WTC11 (cell line): ENCODE measurements at regions not wholly inside any gene's neighbourhood (a gene's known extent, or its start where the extent isn't known, plus 50 kb on each side); places are given as distances from the start of the nearest gene placed in this dataset.

Source experiments
- ATAC-seq: fragments of 200-7000 bp; cut with Tn5 transposase; 2 replicates; pipeline ENCODE4 v1.10.0; 2021; ENCODE audit warnings: mild to moderate bottlenecking, moderate library complexity
- CTCF ChIA-PET: fragments of 300-600 bp; sonication (Branson Sonifier 250); formaldehyde crosslinking; loops from one replicate; lab custom pipeline; 2021; ENCODE audit warnings: antibody characterized with exemption; lab: Charles Lee
- POLR2A ChIA-PET: fragments of 350-600 bp; sonication (Branson Sonifier 250); formaldehyde crosslinking; loops from one replicate; lab custom pipeline; 2021; ENCODE audit warnings: antibody characterized with exemption; lab: Charles Lee
- DNase-seq: peaks from one replicate; pipeline ENCODE4 v3.0.0; 2021; ENCODE audit warnings: low spot score
- H3K27ac Mint-ChIP-seq: 2 replicates; pipeline ENCODE4 v1.8.0; 2021; ENCODE audit warnings: mixed read lengths
- H3K27me3 Mint-ChIP-seq: 2 replicates; pipeline ENCODE4 v1.8.0; 2021; ENCODE audit warnings: low read depth, mild to moderate bottlenecking, moderate library complexity, mixed read lengths
- H3K36me3 Mint-ChIP-seq: 2 replicates; pipeline ENCODE4 v1.8.0; 2021; ENCODE audit warnings: mixed read lengths
- H3K4me1 Mint-ChIP-seq: 2 replicates; pipeline ENCODE4 v1.8.0; 2022; ENCODE audit warnings: mixed read lengths
- H3K4me3 Mint-ChIP-seq: 2 replicates; pipeline ENCODE4 v1.8.0; 2021; ENCODE audit warnings: mild to moderate bottlenecking, moderate library complexity, mixed read lengths
- H3K9me3 Mint-ChIP-seq: 2 replicates; pipeline ENCODE4 v1.8.0; 2021; ENCODE audit warnings: mixed read lengths
- CREB1 ChIP-seq: sonication (generic); formaldehyde crosslinking; IDR thresholded peaks from 2 replicates; pipeline ENCODE4 v1.8.0; 2023; ENCODE audit warnings: mild to moderate bottlenecking, missing genetic modification reagents
- GABPB1 ChIP-seq: sonication (generic); formaldehyde crosslinking; IDR thresholded peaks from 2 replicates; pipeline ENCODE4 v1.8.1; 2023; ENCODE audit warnings: mild to moderate bottlenecking, missing genetic modification reagents
- GRHL2 ChIP-seq: fragments of 250-450 bp; sonication (Bioruptor Pico); IDR thresholded peaks from 2 replicates; pipeline ENCODE4 v1.8.0; 2022; ENCODE audit warnings: mild to moderate bottlenecking, moderate library complexity; ENCODE audit not compliant: insufficient replicate concordance, severe bottlenecking
- HMGA2 ChIP-seq: fragments of 250-450 bp; sonication (Bioruptor Pico); IDR thresholded peaks from 2 replicates; pipeline ENCODE4 v1.4.0; 2021; ENCODE audit warnings: mild to moderate bottlenecking, moderate library complexity
- TEAD4 ChIP-seq: sonication (generic); formaldehyde crosslinking; IDR thresholded peaks from 2 replicates; pipeline ENCODE4 v1.8.0; 2022; ENCODE audit warnings: mild to moderate bottlenecking, missing genetic modification reagents
- ZNF121 ChIP-seq: sonication (generic); formaldehyde crosslinking; IDR thresholded peaks from 2 replicates; pipeline ENCODE4 v1.8.0; 2023; ENCODE audit warnings: missing genetic modification reagents
- ZNF263 ChIP-seq: sonication (generic); formaldehyde crosslinking; IDR thresholded peaks from 2 replicates; pipeline ENCODE4 v1.8.1; 2022; ENCODE audit warnings: low read depth, mild to moderate bottlenecking, moderate library complexity, missing genetic modification reagents
- ZNF416 ChIP-seq: fragments of 250-450 bp; sonication (Bioruptor Pico); IDR thresholded peaks from 2 replicates; pipeline ENCODE4 v1.9.0; 2021; ENCODE audit warnings: mild to moderate bottlenecking, inconsistent platforms
- TF ChIP-seq, protein P1 (sequence below): sonication (generic); formaldehyde crosslinking; IDR thresholded peaks from 2 replicates; pipeline ENCODE4 v1.8.0; 2022; ENCODE audit warnings: missing genetic modification reagents
- TF ChIP-seq, protein P2 (sequence below): fragments of 250-450 bp; sonication (Bioruptor Pico); IDR thresholded peaks from 2 replicates; pipeline ENCODE4 v2.1.2; 2022; ENCODE audit warnings: mild to moderate bottlenecking, moderate library complexity
- TF ChIP-seq, protein P3 (sequence below): sonication (generic); formaldehyde crosslinking; IDR thresholded peaks from 2 replicates; pipeline ENCODE4 v1.8.1; 2023; ENCODE audit warnings: mild to moderate bottlenecking, missing genetic modification reagents
- TF ChIP-seq, protein P4 (sequence below): sonication (generic); formaldehyde crosslinking; IDR thresholded peaks from 2 replicates; pipeline ENCODE4 v1.8.0; 2023; ENCODE audit warnings: mild to moderate bottlenecking, missing genetic modification reagents
- TF ChIP-seq, protein P5 (sequence below): sonication (generic); formaldehyde crosslinking; IDR thresholded peaks from 2 replicates; pipeline ENCODE4 v1.8.0; 2022; ENCODE audit warnings: mild to moderate bottlenecking, missing genetic modification reagents
- TF ChIP-seq, protein P6 (sequence below): sonication (generic); formaldehyde crosslinking; IDR thresholded peaks from 2 replicates; pipeline ENCODE4 v1.8.1; 2022; ENCODE audit warnings: mild to moderate bottlenecking, missing genetic modification reagents, moderate library complexity, borderline replicate concordance
- TF ChIP-seq, protein P7 (sequence below): sonication (generic); formaldehyde crosslinking; IDR thresholded peaks from 2 replicates; pipeline ENCODE4 v1.8.1; 2022; ENCODE audit warnings: low read depth, mild to moderate bottlenecking, moderate library complexity, missing genetic modification reagents, borderline replicate concordance
- TF ChIP-seq, protein P8 (sequence below): sonication (generic); formaldehyde crosslinking; conservative IDR thresholded peaks from 2 replicates; pipeline ENCODE4 v1.8.1; 2023; ENCODE audit warnings: mild to moderate bottlenecking, low read depth, missing genetic modification reagents, moderate library complexity

DNA sequence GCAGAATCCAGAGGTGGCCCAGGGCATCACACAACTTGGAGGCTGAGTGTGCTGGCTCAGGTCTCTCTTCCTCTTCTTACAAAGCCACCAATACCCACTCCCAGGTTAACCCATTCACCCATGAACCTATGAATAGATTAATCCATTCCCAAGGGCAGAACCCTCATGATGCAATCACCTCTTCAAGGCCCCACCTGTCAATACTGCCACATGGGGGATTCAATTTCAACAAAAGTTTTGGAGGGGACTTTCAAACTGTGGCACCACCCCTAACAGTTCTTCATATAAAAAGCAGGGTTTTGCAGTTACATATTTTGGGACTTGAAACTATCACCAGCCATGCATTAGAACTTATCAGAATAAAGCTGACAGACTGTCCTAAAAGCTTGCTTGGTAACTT, 193.6 kb upstream of the RNF32 start (continued):
- TF ChIP-seq, protein P1, sequence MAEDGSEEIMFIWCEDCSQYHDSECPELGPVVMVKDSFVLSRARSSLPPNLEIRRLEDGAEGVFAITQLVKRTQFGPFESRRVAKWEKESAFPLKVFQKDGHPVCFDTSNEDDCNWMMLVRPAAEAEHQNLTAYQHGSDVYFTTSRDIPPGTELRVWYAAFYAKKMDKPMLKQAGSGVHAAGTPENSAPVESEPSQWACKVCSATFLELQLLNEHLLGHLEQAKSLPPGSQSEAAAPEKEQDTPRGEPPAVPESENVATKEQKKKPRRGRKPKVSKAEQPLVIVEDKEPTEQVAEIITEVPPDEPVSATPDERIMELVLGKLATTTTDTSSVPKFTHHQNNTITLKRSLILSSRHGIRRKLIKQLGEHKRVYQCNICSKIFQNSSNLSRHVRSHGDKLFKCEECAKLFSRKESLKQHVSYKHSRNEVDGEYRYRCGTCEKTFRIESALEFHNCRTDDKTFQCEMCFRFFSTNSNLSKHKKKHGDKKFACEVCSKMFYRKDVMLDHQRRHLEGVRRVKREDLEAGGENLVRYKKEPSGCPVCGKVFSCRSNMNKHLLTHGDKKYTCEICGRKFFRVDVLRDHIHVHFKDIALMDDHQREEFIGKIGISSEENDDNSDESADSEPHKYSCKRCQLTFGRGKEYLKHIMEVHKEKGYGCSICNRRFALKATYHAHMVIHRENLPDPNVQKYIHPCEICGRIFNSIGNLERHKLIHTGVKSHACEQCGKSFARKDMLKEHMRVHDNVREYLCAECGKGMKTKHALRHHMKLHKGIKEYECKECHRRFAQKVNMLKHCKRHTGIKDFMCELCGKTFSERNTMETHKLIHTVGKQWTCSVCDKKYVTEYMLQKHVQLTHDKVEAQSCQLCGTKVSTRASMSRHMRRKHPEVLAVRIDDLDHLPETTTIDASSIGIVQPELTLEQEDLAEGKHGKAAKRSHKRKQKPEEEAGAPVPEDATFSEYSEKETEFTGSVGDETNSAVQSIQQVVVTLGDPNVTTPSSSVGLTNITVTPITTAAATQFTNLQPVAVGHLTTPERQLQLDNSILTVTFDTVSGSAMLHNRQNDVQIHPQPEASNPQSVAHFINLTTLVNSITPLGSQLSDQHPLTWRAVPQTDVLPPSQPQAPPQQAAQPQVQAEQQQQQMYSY (CRISPR knock-in tag): no peak
- no peak for TF ChIP-seq CREB1 (CRISPR knock-in tag)
- TF ChIP-seq, protein P2, sequence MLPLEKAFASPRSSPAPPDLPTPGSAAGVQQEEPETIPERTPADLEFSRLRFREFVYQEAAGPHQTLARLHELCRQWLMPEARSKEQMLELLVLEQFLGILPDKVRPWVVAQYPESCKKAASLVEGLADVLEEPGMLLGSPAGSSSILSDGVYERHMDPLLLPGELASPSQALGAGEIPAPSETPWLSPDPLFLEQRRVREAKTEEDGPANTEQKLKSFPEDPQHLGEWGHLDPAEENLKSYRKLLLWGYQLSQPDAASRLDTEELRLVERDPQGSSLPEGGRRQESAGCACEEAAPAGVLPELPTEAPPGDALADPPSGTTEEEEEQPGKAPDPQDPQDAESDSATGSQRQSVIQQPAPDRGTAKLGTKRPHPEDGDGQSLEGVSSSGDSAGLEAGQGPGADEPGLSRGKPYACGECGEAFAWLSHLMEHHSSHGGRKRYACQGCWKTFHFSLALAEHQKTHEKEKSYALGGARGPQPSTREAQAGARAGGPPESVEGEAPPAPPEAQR (CRISPR knock-in tag): no peak

DNA sequence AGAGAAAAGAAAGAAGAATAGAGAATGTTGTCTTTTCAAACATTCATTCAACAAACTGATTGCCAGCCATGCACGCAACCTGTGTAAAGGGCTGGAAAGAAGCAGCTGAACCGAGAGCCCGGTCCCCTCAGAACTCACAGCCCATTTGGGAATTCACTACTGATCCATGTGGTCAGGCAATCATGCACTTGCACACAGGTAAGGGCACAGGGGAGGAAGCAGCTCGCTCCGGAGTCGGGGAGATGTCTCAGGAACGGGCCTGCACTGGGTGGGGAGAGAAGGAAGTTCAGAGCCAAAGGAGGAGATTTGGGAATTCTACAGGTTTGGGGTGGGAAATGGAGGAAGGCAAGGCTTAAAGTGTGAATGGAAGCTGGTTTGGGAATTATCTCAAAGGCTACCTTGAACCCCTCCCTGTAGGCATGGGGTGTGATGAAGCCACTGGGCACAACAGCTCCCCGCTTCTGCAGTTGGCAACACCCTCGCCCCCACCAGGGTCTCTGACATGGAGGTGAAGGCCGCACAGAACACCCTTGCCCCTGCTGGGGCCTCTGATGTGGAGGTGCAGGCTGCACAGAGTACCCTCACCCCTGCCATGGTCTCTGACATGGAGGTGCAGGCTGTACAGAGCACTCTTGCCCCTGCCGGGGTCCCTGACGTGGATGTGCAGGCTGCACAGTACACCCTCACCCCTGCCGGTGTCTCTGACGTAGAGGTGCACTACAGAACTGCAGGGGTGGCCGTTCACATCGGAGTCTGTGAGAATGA, 194.4 kb upstream of the RNF32 start:
- Mint-ChIP-seq H3K36me3 (peaks cover 11% of the 10 kb centered on the region), H3K9me3 (peaks cover 29% of the 10 kb centered on the region), H3K4me3 (no peak overlapping the region), H3K27ac (no peak overlapping the region), H3K27me3 (no peaks in the 10 kb centered on the region; the same call in none of the 2 replicates), H3K4me1 (peaks cover 11% of the 10 kb centered on the region)
- POLR2A ChIA-PET: no interaction called here
- CTCF ChIA-PET: no interaction called here
- TF ChIP-seq ZNF121 (CRISPR knock-in tag) (no peak), ZNF416 (CRISPR knock-in tag) (no peak)
- no peak for DNase-seq
- ATAC-seq: no peak

DNA sequence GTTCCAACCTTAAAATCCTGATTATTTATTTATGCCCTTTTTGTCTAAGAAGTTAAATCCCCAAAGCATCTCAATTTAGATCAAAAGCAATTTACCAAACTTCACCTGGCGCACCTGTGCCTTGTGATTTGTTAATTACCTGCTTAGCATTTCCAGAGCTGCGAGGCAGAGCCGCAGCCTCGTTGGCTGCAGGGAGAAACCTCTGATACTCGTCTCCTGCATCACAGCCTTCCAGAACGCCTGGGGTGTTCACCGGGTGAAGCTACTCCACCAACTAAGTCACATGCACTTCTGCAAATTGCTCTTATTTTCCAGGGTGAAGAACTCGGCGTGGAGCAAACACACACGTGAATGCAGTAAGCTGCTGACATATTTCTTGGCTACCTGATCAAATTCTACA, 198.1 kb upstream of the RNF32 start:
- Mint-ChIP-seq H3K4me3 (no peak overlapping the region), H3K4me1 (peaks cover 11% of the 10 kb centered on the region), H3K9me3 (peaks cover 35% of the 10 kb centered on the region), H3K27ac (no peak overlapping the region), H3K36me3 (peaks cover 16% of the 10 kb centered on the region), H3K27me3 (no peaks in the 10 kb centered on the region; the same call in none of the 2 replicates)
- DNase-seq: no peak
- ATAC-seq: no peak
- CTCF ChIA-PET: interaction anchor here (1.2 kb wide), 1 partner anchor 31 kb away, joined by 3 read pairs; no protein-coding TSS in a partner anchor
- POLR2A ChIA-PET: no interaction called here
- TF ChIP-seq, protein P3, sequence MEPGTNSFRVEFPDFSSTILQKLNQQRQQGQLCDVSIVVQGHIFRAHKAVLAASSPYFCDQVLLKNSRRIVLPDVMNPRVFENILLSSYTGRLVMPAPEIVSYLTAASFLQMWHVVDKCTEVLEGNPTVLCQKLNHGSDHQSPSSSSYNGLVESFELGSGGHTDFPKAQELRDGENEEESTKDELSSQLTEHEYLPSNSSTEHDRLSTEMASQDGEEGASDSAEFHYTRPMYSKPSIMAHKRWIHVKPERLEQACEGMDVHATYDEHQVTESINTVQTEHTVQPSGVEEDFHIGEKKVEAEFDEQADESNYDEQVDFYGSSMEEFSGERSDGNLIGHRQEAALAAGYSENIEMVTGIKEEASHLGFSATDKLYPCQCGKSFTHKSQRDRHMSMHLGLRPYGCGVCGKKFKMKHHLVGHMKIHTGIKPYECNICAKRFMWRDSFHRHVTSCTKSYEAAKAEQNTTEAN (CRISPR knock-in tag): no peak
- TF ChIP-seq CREB1 (CRISPR knock-in tag) (no peak), ZNF121 (CRISPR knock-in tag) (no peak), ZNF263 (CRISPR knock-in tag) (no peak), TEAD4 (CRISPR knock-in tag) (no peak), GRHL2 (CRISPR knock-in tag) (no peak), GABPB1 (CRISPR knock-in tag) (no peak), HMGA2 (no peak)
- TF ChIP-seq, protein P4, sequence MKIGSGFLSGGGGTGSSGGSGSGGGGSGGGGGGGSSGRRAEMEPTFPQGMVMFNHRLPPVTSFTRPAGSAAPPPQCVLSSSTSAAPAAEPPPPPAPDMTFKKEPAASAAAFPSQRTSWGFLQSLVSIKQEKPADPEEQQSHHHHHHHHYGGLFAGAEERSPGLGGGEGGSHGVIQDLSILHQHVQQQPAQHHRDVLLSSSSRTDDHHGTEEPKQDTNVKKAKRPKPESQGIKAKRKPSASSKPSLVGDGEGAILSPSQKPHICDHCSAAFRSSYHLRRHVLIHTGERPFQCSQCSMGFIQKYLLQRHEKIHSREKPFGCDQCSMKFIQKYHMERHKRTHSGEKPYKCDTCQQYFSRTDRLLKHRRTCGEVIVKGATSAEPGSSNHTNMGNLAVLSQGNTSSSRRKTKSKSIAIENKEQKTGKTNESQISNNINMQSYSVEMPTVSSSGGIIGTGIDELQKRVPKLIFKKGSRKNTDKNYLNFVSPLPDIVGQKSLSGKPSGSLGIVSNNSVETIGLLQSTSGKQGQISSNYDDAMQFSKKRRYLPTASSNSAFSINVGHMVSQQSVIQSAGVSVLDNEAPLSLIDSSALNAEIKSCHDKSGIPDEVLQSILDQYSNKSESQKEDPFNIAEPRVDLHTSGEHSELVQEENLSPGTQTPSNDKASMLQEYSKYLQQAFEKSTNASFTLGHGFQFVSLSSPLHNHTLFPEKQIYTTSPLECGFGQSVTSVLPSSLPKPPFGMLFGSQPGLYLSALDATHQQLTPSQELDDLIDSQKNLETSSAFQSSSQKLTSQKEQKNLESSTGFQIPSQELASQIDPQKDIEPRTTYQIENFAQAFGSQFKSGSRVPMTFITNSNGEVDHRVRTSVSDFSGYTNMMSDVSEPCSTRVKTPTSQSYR (CRISPR knock-in tag): no peak
- TF ChIP-seq, protein P5, sequence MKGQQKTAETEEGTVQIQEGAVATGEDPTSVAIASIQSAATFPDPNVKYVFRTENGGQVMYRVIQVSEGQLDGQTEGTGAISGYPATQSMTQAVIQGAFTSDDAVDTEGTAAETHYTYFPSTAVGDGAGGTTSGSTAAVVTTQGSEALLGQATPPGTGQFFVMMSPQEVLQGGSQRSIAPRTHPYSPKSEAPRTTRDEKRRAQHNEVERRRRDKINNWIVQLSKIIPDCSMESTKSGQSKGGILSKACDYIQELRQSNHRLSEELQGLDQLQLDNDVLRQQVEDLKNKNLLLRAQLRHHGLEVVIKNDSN (CRISPR knock-in tag): no peak
- TF ChIP-seq, protein P6, sequence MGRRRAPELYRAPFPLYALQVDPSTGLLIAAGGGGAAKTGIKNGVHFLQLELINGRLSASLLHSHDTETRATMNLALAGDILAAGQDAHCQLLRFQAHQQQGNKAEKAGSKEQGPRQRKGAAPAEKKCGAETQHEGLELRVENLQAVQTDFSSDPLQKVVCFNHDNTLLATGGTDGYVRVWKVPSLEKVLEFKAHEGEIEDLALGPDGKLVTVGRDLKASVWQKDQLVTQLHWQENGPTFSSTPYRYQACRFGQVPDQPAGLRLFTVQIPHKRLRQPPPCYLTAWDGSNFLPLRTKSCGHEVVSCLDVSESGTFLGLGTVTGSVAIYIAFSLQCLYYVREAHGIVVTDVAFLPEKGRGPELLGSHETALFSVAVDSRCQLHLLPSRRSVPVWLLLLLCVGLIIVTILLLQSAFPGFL: no peak
- TF ChIP-seq, protein P7, sequence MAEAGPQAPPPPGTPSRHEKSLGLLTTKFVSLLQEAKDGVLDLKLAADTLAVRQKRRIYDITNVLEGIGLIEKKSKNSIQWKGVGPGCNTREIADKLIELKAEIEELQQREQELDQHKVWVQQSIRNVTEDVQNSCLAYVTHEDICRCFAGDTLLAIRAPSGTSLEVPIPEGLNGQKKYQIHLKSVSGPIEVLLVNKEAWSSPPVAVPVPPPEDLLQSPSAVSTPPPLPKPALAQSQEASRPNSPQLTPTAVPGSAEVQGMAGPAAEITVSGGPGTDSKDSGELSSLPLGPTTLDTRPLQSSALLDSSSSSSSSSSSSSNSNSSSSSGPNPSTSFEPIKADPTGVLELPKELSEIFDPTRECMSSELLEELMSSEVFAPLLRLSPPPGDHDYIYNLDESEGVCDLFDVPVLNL: no peak
- TF ChIP-seq, protein P8, sequence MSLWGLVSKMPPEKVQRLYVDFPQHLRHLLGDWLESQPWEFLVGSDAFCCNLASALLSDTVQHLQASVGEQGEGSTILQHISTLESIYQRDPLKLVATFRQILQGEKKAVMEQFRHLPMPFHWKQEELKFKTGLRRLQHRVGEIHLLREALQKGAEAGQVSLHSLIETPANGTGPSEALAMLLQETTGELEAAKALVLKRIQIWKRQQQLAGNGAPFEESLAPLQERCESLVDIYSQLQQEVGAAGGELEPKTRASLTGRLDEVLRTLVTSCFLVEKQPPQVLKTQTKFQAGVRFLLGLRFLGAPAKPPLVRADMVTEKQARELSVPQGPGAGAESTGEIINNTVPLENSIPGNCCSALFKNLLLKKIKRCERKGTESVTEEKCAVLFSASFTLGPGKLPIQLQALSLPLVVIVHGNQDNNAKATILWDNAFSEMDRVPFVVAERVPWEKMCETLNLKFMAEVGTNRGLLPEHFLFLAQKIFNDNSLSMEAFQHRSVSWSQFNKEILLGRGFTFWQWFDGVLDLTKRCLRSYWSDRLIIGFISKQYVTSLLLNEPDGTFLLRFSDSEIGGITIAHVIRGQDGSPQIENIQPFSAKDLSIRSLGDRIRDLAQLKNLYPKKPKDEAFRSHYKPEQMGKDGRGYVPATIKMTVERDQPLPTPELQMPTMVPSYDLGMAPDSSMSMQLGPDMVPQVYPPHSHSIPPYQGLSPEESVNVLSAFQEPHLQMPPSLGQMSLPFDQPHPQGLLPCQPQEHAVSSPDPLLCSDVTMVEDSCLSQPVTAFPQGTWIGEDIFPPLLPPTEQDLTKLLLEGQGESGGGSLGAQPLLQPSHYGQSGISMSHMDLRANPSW (CRISPR knock-in tag): no peak
